Colonic mucosa (tissue), 4 donors: ENCODE measurements at regions not wholly inside any gene's neighbourhood (a gene's known extent, or its start where the extent isn't known, plus 50 kb on each side); places are given as distances from the start of the nearest gene placed in this dataset.

Experiments
- DNase-seq: peaks from one replicate; pipeline ENCODE4 v3.0.0-alpha.2; 2020
- H3K27ac ChIP-seq: fragments of 200-600 bp; one replicate; pipeline ENCODE4 v1.8.0; 2021
- H3K27me3 ChIP-seq: fragments of 200-600 bp; one replicate; pipeline ENCODE4 v1.8.0; 2021
- H3K36me3 ChIP-seq: fragments of 200-600 bp; one replicate; pipeline ENCODE4 v1.8.0; 2021
- H3K4me1 ChIP-seq: fragments of 200-600 bp; one replicate; pipeline ENCODE4 v1.8.0; 2021; ENCODE audit warnings: mild to moderate bottlenecking
- H3K4me3 ChIP-seq: fragments of 200-600 bp; one replicate; pipeline ENCODE4 v1.8.0; 2021
- H3K9ac ChIP-seq, 2 donors: one replicate each; pipeline ENCODE4 v1.7.0; 2013; ENCODE audit warnings: control low read depth in 2 of 2, low read depth in 2 of 2, low read length in 2 of 2
- H3K9me3 ChIP-seq: fragments of 200-600 bp; one replicate; pipeline ENCODE4 v1.8.0; 2021
- intact Hi-C: fragments of 100-400 bp; cut with DNase I; formaldehyde crosslinking; loops from one replicate; pipeline ENCODE4 v1.14.1; 2022
- TF ChIP-seq, protein P1 (sequence below): fragments of 200-600 bp; IDR thresholded peaks from one replicate; pipeline ENCODE4 v1.8.0; 2022; ENCODE audit warnings: antibody characterized with exemption, mild to moderate bottlenecking
- donor health status: healthy.
- donor health status: DM: no; HTN: no; CAD: no.
- donor health status: DM: no; HTN: no; CAD: no.

DNA sequence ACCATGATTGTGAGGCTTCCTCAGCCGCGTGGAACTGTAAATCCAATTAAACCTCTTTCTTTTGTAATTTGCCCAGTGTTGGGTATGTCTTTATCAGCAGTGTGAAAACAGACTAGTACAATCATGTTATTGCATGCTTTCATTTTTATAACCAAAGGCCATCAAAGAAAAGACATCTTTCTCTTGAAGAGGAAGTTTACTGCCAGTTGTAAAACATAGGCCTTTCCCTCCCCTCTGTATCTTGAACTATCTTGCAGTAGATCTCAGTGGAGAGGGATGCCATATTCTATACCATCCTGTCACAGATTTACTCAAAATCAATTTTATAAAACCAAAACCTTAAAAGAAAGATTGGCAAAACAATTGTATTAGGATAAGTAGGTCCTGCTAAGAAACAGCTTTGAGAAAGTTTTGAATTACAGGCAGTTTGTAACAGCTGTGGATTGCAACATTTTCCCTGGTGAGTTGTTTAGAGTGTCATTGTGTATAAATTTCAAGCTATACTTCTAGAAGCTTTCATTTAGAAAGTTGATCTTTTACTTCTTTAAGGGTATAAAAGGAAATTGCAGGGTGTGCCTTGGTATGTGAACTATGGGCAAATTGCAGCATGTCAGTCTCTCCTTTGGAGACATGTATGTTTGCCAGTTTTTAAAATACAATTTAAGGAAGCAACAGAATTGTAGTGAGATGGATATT is 128.0 kb downstream of the ATP23 start:
- no peak overlapping the region for H3K27ac ChIP-seq
- no peaks in the 10 kb centered on the region for H3K27me3 ChIP-seq
- no peaks in the 10 kb centered on the region for H3K4me1 ChIP-seq
- no peaks in the 10 kb centered on the region for H3K36me3 ChIP-seq
- H3K9ac ChIP-seq, result no peak overlapping the region
- no peaks in the 10 kb centered on the region for H3K9me3 ChIP-seq
- DNase-seq, result no peak
- intact Hi-C loops, result no loop called here
- H3K4me3 ChIP-seq, result no peak overlapping the region
- TF ChIP-seq, protein P1, sequence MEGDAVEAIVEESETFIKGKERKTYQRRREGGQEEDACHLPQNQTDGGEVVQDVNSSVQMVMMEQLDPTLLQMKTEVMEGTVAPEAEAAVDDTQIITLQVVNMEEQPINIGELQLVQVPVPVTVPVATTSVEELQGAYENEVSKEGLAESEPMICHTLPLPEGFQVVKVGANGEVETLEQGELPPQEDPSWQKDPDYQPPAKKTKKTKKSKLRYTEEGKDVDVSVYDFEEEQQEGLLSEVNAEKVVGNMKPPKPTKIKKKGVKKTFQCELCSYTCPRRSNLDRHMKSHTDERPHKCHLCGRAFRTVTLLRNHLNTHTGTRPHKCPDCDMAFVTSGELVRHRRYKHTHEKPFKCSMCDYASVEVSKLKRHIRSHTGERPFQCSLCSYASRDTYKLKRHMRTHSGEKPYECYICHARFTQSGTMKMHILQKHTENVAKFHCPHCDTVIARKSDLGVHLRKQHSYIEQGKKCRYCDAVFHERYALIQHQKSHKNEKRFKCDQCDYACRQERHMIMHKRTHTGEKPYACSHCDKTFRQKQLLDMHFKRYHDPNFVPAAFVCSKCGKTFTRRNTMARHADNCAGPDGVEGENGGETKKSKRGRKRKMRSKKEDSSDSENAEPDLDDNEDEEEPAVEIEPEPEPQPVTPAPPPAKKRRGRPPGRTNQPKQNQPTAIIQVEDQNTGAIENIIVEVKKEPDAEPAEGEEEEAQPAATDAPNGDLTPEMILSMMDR, result no peak

DNA sequence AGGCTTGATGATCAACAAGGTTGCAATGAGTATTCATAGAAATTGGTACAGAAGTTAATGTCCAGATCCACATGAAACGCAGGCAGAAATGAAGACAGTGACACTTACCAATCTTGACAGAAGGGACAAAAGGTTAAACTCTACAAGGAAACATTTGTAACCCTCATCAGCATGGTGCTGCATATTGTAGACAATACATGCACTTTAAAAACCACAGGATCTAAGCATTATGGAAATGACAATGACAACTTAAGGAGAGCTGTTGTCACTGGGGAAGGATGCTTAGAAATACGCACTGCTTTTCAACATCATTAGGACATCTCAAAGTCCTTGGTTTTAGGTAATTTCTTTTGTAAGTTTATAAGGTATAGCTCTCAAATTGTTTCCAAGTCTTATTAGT is 130.6 kb downstream of the ATP23 start:
- no peaks in the 10 kb centered on the region for H3K36me3 ChIP-seq
- no peaks in the 10 kb centered on the region for H3K4me1 ChIP-seq
- intact Hi-C loops, result no loop called here
- TF ChIP-seq, protein P1, result no peak
- no peak overlapping the region for H3K4me3 ChIP-seq
- H3K9ac ChIP-seq, result no peak overlapping the region
- no peak overlapping the region for H3K27ac ChIP-seq
- DNase-seq, result no peak
- H3K27me3 ChIP-seq, result no peaks in the 10 kb centered on the region
- H3K9me3 ChIP-seq, result no peaks in the 10 kb centered on the region

DNA sequence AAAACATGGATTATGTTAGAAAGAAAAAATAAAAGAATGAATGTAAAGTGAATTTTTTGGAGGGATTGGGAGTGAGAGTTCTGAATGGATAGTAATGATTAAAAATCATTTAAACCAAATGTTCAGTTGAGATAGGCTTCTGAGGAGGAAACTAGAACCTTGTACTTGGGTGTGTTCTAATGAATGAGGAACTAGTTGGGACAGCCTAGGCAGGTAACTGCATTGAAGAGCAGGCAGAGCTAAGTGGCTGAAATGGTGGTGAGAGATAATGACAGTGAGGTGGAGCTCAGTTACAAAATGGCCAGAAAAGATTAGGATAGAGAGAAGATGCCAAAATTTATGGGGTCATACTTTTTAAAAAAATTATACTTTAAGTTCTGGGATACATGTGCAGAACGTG is 132.9 kb downstream of the ATP23 start:
- intact Hi-C loops, result no loop called here
- no peak for DNase-seq

DNA sequence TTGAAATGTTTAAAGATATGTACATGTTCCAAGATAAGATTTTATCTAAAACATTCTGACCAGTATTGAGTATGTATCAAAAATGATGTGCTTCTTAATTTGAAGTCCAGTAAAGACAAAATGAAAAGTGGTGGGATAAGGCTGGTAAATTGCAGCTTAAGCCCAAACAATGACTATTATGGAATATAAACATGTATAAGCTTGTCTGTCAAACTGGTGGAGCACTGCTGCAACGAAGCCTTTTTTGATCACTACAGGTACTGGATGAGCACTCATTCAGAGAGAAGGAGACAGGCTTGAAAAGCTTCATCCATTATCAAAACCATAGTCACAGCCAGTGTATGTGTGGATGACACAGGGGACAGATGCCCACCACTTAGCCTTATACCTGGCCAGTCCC is 138.4 kb downstream of the ATP23 start:
- Histone ChIP-seq H3K27me3 (no peaks in the 10 kb centered on the region), H3K36me3 (no peaks in the 10 kb centered on the region), H3K27ac (no peak overlapping the region), H3K4me1 (no peaks in the 10 kb centered on the region), H3K9ac (no peak overlapping the region), H3K4me3 (no peak overlapping the region), H3K9me3 (no peaks in the 10 kb centered on the region)
- DNase-seq, result no peak
- intact Hi-C loops, result no loop called here
- TF ChIP-seq, protein P1, result no peak

More for the DNA sequence above, 132.9 kb downstream of the ATP23 start:
- Histone ChIP-seq H3K27ac (no peak overlapping the region), H3K4me1 (no peaks in the 10 kb centered on the region), H3K9me3 (no peaks in the 10 kb centered on the region), H3K9ac (no peak overlapping the region), H3K27me3 (no peaks in the 10 kb centered on the region), H3K4me3 (no peak overlapping the region), H3K36me3 (no peaks in the 10 kb centered on the region)
- TF ChIP-seq, protein P1, result no peak

DNA sequence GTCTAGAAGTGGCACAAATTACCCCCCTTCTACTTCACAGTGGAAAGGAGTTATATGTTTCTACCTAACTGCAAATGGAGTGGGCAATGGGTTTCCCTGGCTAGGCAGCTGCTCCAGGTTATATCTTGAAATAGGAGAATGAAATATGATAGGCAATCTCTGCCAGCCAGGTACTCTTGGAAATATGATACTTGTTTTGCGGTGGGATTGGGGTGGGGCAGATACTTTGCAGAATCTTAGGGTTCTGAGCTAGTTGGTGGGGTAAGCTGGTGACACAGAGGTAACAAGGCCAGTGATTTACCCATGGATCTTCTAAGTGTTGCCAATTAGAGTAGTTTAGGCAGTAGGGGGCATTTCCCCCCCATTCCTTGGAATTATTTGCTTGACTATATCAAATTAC is 140.1 kb downstream of the ATP23 start:
- Histone ChIP-seq H3K4me3 (no peak overlapping the region), H3K36me3 (no peaks in the 10 kb centered on the region), H3K9ac (no peak overlapping the region), H3K27ac (no peak overlapping the region), H3K27me3 (no peaks in the 10 kb centered on the region), H3K4me1 (no peaks in the 10 kb centered on the region), H3K9me3 (no peaks in the 10 kb centered on the region)
- intact Hi-C loops, result no loop called here
- TF ChIP-seq, protein P1, result no peak
- no peak for DNase-seq
